CD4-positive, alpha-beta T cell (primary cell): ENCODE measurements at regions not wholly inside any gene's neighbourhood (a gene's known extent, or its start where the extent isn't known, plus 50 kb on each side); places are given as distances from the start of the nearest gene placed in this dataset.

ENCODE experiments used
- ATAC-seq: fragments of 200-7000 bp; cut with Tn5 transposase; one replicate; pipeline ENCODE4 v1.10.0; 2022; ENCODE audit warnings: mild to moderate bottlenecking; ENCODE audit not compliant: poor library complexity
- CTCF ChIA-PET: fragments of 350-600 bp; sonication (Branson Sonifier 250); formaldehyde crosslinking; loops from one replicate; lab custom pipeline; 2021; ENCODE audit warnings: antibody characterized with exemption, inconsistent platforms; lab: Charles Lee
- POLR2A ChIA-PET: fragments of 350-600 bp; sonication (Branson Sonifier 250); formaldehyde crosslinking; loops from one replicate; lab custom pipeline; 2021; ENCODE audit warnings: antibody characterized with exemption, inconsistent platforms; lab: Charles Lee
- DNase-seq, 14 experiments: peaks; one replicate each; pipeline ENCODE4 v3.0.0-alpha.2; 2013 to 2020; ENCODE audit warnings: mixed read lengths in 2 of 14
- H3K27ac ChIP-seq, 2 donors: one replicate each; pipeline versions ENCODE4 v1.5.1 to v1.7.0; 2013; ENCODE audit warnings: low read length in 2 of 2, low read depth in 1 of 2, mild to moderate bottlenecking in 1 of 2
- H3K27me3 ChIP-seq, 2 experiments: 1 replicate in 1 of 2; 2 replicates in 1 of 2; pipeline versions ENCODE4 v1.6.1 to v1.7.0; 2013; ENCODE audit warnings: low read length in 2 of 2, control low read depth in 1 of 2, mild to moderate bottlenecking in 1 of 2, moderate library complexity in 1 of 2; ENCODE audit not compliant: insufficient read depth in 2 of 2, control insufficient read depth in 1 of 2
- H3K36me3 ChIP-seq: one replicate; pipeline ENCODE4 v1.6.1; 2013; ENCODE audit warnings: low read length, control low read depth; ENCODE audit not compliant: insufficient read depth
- H3K4me1 ChIP-seq: one replicate; pipeline ENCODE4 v1.6.1; 2013; ENCODE audit warnings: low read length, control low read depth; ENCODE audit not compliant: insufficient read depth
- H3K4me3 ChIP-seq: one replicate; pipeline ENCODE4 v1.5.1; 2013; ENCODE audit warnings: mild to moderate bottlenecking, low read length, moderate library complexity
- H3K9me3 ChIP-seq, 2 experiments: 1 replicate in 1 of 2; 2 replicates in 1 of 2; pipeline versions ENCODE4 v1.6.1 to v1.7.0; 2013; ENCODE audit warnings: low read length in 2 of 2, mild to moderate bottlenecking in 2 of 2, control low read depth in 1 of 2, moderate library complexity in 1 of 2; ENCODE audit not compliant: control insufficient read depth in 1 of 2, insufficient read depth in 1 of 2
- H3K27ac Mint-ChIP-seq: one replicate; pipeline ENCODE4 v1.8.0; 2020; ENCODE audit warnings: mixed read lengths
- H3K27me3 Mint-ChIP-seq: one replicate; pipeline ENCODE4 v1.8.0; 2021; ENCODE audit warnings: mixed read lengths
- H3K36me3 Mint-ChIP-seq: one replicate; pipeline ENCODE4 v1.8.0; 2021; ENCODE audit warnings: low read depth, mixed read lengths
- H3K4me1 Mint-ChIP-seq: one replicate; pipeline ENCODE4 v1.8.0; 2021; ENCODE audit warnings: low read depth, mixed read lengths
- H3K4me3 Mint-ChIP-seq: one replicate; pipeline ENCODE4 v1.8.0; 2020; ENCODE audit warnings: mild to moderate bottlenecking, mixed read lengths
- H3K9me3 Mint-ChIP-seq: one replicate; pipeline ENCODE4 v1.8.0; 2020; ENCODE audit warnings: mixed read lengths
- intact Hi-C, 2 experiments: fragments of 100-400 bp; cut with DNase I in 1 of 2; cut with micrococcal nuclease in 1 of 2; formaldehyde crosslinking; loops; one replicate each; pipeline versions ENCODE4 v1.15.1 to v1.9.0; 2023 to 2025; cut with DNase I, micrococcal nuclease
- TF ChIP-seq, protein P1 (sequence below): fragments of 200-600 bp; IDR thresholded peaks from one replicate; pipeline ENCODE4 v1.8.0; 2022; ENCODE audit warnings: antibody characterized with exemption, mild to moderate bottlenecking

DNA sequence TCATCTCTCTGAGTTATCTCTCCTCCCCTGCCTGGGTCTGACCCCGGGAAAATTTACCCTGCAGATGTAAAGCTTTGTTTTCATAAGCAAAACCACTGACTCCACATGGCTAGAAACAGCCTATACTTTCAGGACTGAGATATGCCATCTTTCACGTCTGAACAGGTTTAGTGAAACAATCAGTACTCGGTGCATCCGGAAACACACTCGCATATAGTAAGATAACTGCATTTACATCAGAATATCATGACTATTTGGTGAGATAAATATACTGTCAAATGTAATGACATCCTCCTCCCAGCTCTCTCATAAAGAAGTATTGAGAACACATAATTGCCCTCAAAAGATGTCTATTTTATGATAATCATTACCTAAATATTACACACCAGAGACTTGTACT lies 172.8 kb downstream of the EFNB2 start:
- no peaks in the 10 kb centered on the region for H3K36me3 ChIP-seq
- DNase-seq, result no peak
- POLR2A ChIA-PET, result no interaction called here

DNA sequence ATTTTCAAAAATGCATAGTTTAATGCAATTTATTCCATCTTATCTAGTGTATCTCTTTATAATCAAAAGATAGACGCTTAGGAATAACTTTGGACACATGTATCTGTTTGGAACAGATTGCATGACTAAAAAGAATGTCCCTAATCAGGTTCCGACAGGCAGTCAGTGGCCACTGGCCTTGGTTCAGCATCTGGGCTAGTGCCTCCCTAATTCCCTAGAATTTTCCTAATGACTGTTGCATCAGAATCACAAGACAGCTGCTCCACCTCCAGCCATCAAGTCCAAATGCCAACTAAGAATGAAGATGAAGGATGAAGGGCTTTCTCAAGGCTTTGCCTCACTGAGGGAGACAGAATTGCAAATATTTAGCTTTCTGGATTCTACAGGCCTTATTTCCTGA lies 173.8 kb downstream of the EFNB2 start:
- Histone ChIP-seq H3K4me1 (no peaks in the 10 kb centered on the region), H3K27me3 (peaks cover 0 to 3% of the 10 kb centered on the region in 2 experiments), H3K4me3 (no peak overlapping the region), H3K27ac (no peak overlapping the region), H3K9me3 (peaks cover 5 to 10% of the 10 kb centered on the region in 2 experiments), H3K36me3 (no peaks in the 10 kb centered on the region)
- DNase-seq, result no peak
- Mint-ChIP-seq H3K27ac (no peak overlapping the region), H3K27me3 (peaks cover 15% of the 10 kb centered on the region), H3K36me3 (no peaks in the 10 kb centered on the region), H3K4me3 (no peak overlapping the region), H3K9me3 (no peaks in the 10 kb centered on the region), H3K4me1 (no peaks in the 10 kb centered on the region)
- ChIA-PET CTCF (no interaction called here), POLR2A (no interaction called here)
- intact Hi-C loops, result no loop called here
- TF ChIP-seq, protein P1, sequence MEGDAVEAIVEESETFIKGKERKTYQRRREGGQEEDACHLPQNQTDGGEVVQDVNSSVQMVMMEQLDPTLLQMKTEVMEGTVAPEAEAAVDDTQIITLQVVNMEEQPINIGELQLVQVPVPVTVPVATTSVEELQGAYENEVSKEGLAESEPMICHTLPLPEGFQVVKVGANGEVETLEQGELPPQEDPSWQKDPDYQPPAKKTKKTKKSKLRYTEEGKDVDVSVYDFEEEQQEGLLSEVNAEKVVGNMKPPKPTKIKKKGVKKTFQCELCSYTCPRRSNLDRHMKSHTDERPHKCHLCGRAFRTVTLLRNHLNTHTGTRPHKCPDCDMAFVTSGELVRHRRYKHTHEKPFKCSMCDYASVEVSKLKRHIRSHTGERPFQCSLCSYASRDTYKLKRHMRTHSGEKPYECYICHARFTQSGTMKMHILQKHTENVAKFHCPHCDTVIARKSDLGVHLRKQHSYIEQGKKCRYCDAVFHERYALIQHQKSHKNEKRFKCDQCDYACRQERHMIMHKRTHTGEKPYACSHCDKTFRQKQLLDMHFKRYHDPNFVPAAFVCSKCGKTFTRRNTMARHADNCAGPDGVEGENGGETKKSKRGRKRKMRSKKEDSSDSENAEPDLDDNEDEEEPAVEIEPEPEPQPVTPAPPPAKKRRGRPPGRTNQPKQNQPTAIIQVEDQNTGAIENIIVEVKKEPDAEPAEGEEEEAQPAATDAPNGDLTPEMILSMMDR, result no peak
- no peak for ATAC-seq

More for the DNA sequence above, 172.8 kb downstream of the EFNB2 start:
- Histone ChIP-seq H3K27ac (no peak overlapping the region), H3K4me1 (no peaks in the 10 kb centered on the region), H3K27me3 (peaks cover 0 to 3% of the 10 kb centered on the region in 2 experiments), H3K9me3 (peaks cover 5 to 10% of the 10 kb centered on the region in 2 experiments), H3K4me3 (no peak overlapping the region)
- no peak overlapping the region for H3K27ac Mint-ChIP-seq
- intact Hi-C loops, result no loop called here
- H3K9me3 Mint-ChIP-seq, result no peaks in the 10 kb centered on the region
- ATAC-seq, result no peak
- no peaks in the 10 kb centered on the region for H3K36me3 Mint-ChIP-seq
- H3K27me3 Mint-ChIP-seq, result peaks cover 5% of the 10 kb centered on the region
- CTCF ChIA-PET, result no interaction called here
- no peak overlapping the region for H3K4me3 Mint-ChIP-seq
- no peaks in the 10 kb centered on the region for H3K4me1 Mint-ChIP-seq
- TF ChIP-seq, protein P1, result no peak

DNA sequence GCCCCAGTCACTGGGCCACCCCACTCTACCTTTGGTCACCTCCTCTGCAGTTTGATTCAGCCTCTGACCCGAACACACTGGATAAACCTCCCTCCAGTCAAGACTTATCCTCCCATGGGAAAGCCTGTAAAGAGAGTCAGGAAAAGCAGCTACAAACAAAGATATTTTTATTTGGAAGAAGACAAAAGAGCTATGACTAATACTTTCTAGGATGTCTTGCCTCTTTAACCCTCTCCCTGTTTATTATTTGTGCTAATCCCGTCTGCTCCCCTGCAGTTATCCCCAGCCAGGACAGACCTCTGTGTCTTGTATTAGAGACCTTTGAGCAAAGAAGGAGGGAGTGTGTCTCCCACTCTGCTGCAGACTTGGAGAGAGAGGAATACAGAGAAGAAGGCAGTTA lies 178.3 kb downstream of the EFNB2 start:
- DNase-seq (no peak), ATAC-seq (no peak)
- no peaks in the 10 kb centered on the region for H3K36me3 ChIP-seq
- no peaks in the 10 kb centered on the region for H3K4me1 ChIP-seq
- no peak overlapping the region for H3K27ac Mint-ChIP-seq
- peaks cover 0 to 5% of the 10 kb centered on the region in 2 experiments for H3K9me3 ChIP-seq
- no peaks in the 10 kb centered on the region for H3K9me3 Mint-ChIP-seq
- no peak overlapping the region for H3K4me3 ChIP-seq
- H3K27me3 Mint-ChIP-seq, result peaks cover 23% of the 10 kb centered on the region
- TF ChIP-seq, protein P1, result no peak
- POLR2A ChIA-PET, result no interaction called here
- no peaks in the 10 kb centered on the region for H3K36me3 Mint-ChIP-seq
- H3K4me1 Mint-ChIP-seq, result no peaks in the 10 kb centered on the region
- H3K27ac ChIP-seq, result no peak overlapping the region
- peaks cover 0 to 3% of the 10 kb centered on the region in 2 experiments for H3K27me3 ChIP-seq
- CTCF ChIA-PET, result no interaction called here
- H3K4me3 Mint-ChIP-seq, result no peak overlapping the region
- intact Hi-C loops, result no loop called here
